ENCODE measurements at regions not wholly inside any gene's neighbourhood (a gene's known extent, or its start where the extent isn't known, plus 50 kb on each side); places are given as distances from the start of the nearest gene placed in this dataset.

- peaks cover 37% of the 10 kb centered on the region for H3K4me1 ChIP-seq (ENCODE audit: insufficient read depth, low read length)
- no peaks in the 10 kb centered on the region for H3K9me3 ChIP-seq (ENCODE audit: control insufficient read depth, insufficient read depth, low read length)
- no peaks in the 10 kb centered on the region for H3K36me3 ChIP-seq (ENCODE audit: insufficient read depth, low read length)
- no peak overlapping the region for H3K9ac ChIP-seq (ENCODE audit: low read depth, low read length)
Observed at GRCh38 chr7:21028186-21028585, 241.5 kb upstream of the SP8 start.

DNA sequence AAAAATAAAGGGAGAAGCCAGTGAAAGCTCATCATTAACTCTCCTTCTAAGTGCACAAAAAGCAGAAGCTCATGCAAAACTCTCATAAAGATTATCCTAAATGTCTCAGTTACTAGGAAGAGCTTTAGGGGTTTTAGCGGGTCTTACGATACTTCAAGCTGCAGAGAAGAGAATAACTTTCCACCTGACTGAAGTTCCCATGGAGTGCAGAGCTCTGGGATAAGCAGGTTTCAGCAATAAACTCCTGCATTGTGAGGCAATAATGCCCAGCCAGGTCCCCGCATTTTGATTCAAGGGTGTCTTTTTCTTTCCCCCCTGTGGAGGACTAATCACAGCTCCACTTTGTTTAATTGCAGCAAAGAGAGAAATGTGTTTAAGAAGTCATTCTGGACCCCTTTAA, 241.9 kb upstream of the SP8 start:
- no peaks in the 10 kb centered on the region for H3K9me3 ChIP-seq (ENCODE audit: control insufficient read depth, insufficient read depth, low read length)
- peak overlapping the region; percentile 16; the same call in 1 of the 2 replicates for H3K9ac ChIP-seq (ENCODE audit: low read depth, low read length)
- H3K36me3 ChIP-seq (ENCODE audit: insufficient read depth, low read length) = no peaks in the 10 kb centered on the region
- H3K4me1 ChIP-seq (ENCODE audit: insufficient read depth, low read length) = peaks cover 37% of the 10 kb centered on the region

DNA sequence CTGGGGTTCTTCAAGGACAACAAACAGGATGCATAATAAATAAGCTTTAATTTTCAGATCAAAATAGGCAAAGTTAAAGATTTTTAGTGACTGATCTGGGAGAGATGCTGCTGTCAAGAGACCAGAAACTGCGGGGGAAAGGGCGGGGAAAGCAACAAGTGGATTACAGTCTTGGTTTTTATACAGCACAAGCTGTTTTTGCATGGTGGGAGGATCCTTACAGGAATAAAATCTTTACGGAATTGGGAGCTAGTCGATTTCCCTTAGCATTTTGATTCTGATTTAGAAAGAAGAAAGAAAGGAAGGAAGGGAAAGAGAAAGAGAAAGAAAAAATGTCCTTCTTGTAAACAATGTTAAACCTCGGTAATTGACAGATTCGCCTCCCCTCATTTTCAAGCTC, 242.3 kb upstream of the SP8 start:
- Histone ChIP-seq H3K4me1 (ENCODE audit: insufficient read depth, low read length) (peaks cover 37% of the 10 kb centered on the region), H3K36me3 (ENCODE audit: insufficient read depth, low read length) (no peaks in the 10 kb centered on the region), H3K9ac (ENCODE audit: low read depth, low read length) (peak overlapping the region; percentile 16; the same call in 1 of the 2 replicates), H3K9me3 (ENCODE audit: control insufficient read depth, insufficient read depth, low read length) (no peaks in the 10 kb centered on the region)

GRCh38 chr7:21030237-21030871, 243.7 kb upstream of the SP8 start:
- no peaks in the 10 kb centered on the region for H3K9me3 ChIP-seq (ENCODE audit: control insufficient read depth, insufficient read depth, low read length)
- peaks cover 37% of the 10 kb centered on the region for H3K4me1 ChIP-seq (ENCODE audit: insufficient read depth, low read length)
- H3K9ac ChIP-seq (ENCODE audit: low read depth, low read length) = no peak overlapping the region
- no peaks in the 10 kb centered on the region for H3K36me3 ChIP-seq (ENCODE audit: insufficient read depth, low read length)

DNA sequence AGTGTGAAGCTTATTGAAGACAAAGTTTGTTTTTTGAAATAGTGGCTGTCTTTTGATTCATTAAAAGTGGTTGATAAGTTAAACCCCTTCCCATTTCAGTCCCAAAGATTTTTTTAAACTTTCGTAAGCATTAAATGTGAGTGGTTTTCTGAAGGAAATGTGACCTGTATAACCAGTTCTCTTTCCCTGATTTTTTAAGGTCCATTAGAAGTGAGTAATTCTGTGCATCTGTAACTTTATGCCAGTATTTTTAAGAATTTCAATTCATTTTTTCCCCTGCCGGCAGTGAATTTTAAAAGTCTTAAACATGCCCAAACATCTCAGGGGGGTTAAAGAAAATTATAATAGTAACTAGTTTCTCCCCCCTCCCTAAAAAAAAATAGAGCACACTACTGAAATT, 254.6 kb upstream of the SP8 start:
- Histone ChIP-seq H3K9ac (ENCODE audit: low read depth, low read length) (no peak overlapping the region), H3K9me3 (ENCODE audit: control insufficient read depth, insufficient read depth, low read length) (no peaks in the 10 kb centered on the region; the same call in 1 of the 2 replicates), H3K36me3 (ENCODE audit: insufficient read depth, low read length) (no peaks in the 10 kb centered on the region), H3K4me1 (ENCODE audit: insufficient read depth, low read length) (peaks cover 14% of the 10 kb centered on the region; the same call in 1 of the 2 replicates)

GRCh38 chr7:21041666-21042065, 255.0 kb upstream of the SP8 start:
- peaks cover 14% of the 10 kb centered on the region; the same call in 1 of the 2 replicates for H3K4me1 ChIP-seq (ENCODE audit: insufficient read depth, low read length)
- no peaks in the 10 kb centered on the region; the same call in 1 of the 2 replicates for H3K9me3 ChIP-seq (ENCODE audit: control insufficient read depth, insufficient read depth, low read length)
- H3K9ac ChIP-seq (ENCODE audit: low read depth, low read length) = no peak overlapping the region
- no peaks in the 10 kb centered on the region for H3K36me3 ChIP-seq (ENCODE audit: insufficient read depth, low read length)

DNA sequence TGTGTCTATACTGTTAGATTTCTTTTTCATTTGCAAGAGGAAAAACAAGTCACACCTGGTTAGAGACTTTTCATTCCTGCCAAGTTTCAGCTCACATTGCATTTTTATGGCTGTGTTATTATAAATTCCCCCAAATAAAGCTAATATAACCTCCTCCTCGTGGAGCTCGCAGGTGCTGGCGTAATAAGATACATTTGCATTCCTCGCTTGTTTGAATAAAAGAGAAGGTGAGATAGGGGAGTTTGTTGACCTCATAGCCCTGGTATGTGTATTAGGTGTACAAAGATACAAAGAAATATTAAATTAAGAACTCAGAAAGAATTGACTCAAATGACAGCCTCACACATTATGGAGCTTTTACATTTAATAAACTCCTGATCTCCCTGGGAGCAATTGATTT, 257.7 kb upstream of the SP8 start:
- no peaks in the 10 kb centered on the region for H3K36me3 ChIP-seq (ENCODE audit: insufficient read depth, low read length)
- H3K4me1 ChIP-seq (ENCODE audit: insufficient read depth, low read length) = peaks cover 14% of the 10 kb centered on the region; the same call in 1 of the 2 replicates
- no peak overlapping the region for H3K9ac ChIP-seq (ENCODE audit: low read depth, low read length)
- no peaks in the 10 kb centered on the region for H3K9me3 ChIP-seq (ENCODE audit: control insufficient read depth, insufficient read depth, low read length)

DNA sequence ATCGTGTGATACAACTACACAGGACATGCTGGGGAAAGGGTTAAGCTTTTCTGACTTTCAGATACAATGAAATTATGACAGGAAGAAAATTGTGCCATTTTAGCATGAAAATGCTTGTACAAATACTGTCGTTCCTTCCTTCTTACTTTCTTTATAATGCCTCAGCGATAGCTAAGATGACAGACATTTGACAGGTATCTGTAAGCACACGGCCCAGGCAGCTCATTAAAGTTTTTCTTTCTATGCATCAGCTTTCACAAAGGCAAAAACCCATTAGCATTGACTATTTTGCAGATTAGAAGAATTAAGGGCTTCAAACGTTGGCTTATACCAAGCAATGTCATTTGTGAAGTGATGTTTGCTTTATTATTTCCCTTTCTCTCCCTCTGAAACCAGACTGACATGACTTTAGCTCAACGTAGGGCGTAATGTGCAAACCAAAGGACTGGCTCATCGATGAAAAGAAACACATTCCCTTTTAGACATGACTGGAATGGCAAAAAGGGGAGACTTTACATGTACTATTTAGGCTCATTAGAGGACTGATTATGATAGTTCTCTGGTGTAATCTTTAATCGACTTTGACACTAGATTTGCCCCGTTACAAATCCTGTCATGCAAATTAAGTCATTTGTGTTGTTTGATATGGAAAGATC, 258.4 kb upstream of the SP8 start:
- Histone ChIP-seq H3K36me3 (ENCODE audit: insufficient read depth, low read length) (no peaks in the 10 kb centered on the region), H3K9ac (ENCODE audit: low read depth, low read length) (no peak overlapping the region), H3K4me1 (ENCODE audit: insufficient read depth, low read length) (peaks cover 14% of the 10 kb centered on the region; the same call in 1 of the 2 replicates), H3K9me3 (ENCODE audit: control insufficient read depth, insufficient read depth, low read length) (no peaks in the 10 kb centered on the region)

GRCh38 chr7:21051865-21052264, 265.2 kb upstream of the SP8 start:
- Histone ChIP-seq H3K36me3 (ENCODE audit: insufficient read depth, low read length) (no peaks in the 10 kb centered on the region), H3K4me1 (ENCODE audit: insufficient read depth, low read length) (no peaks in the 10 kb centered on the region), H3K9ac (ENCODE audit: low read depth, low read length) (no peak overlapping the region), H3K9me3 (ENCODE audit: control insufficient read depth, insufficient read depth, low read length) (no peaks in the 10 kb centered on the region)

GRCh38 chr7:21054427-21055112, 267.9 kb upstream of the SP8 start:
- Histone ChIP-seq H3K9me3 (ENCODE audit: control insufficient read depth, insufficient read depth, low read length) (peaks cover 5% of the 10 kb centered on the region), H3K36me3 (ENCODE audit: insufficient read depth, low read length) (no peaks in the 10 kb centered on the region; the same call in 1 of the 2 replicates), H3K4me1 (ENCODE audit: insufficient read depth, low read length) (no peaks in the 10 kb centered on the region), H3K9ac (ENCODE audit: low read depth, low read length) (no peak overlapping the region)

- peaks cover 5% of the 10 kb centered on the region for H3K9me3 ChIP-seq (ENCODE audit: control insufficient read depth, insufficient read depth, low read length)
- no peaks in the 10 kb centered on the region for H3K4me1 ChIP-seq (ENCODE audit: insufficient read depth, low read length)
- no peak overlapping the region for H3K9ac ChIP-seq (ENCODE audit: low read depth, low read length)
- H3K36me3 ChIP-seq (ENCODE audit: insufficient read depth, low read length) = no peaks in the 10 kb centered on the region; the same call in 1 of the 2 replicates
Observed at GRCh38 chr7:21059069-21059468, 272.4 kb upstream of the SP8 start.

GRCh38 chr7:21063106-21063505, 276.4 kb upstream of the SP8 start:
- Histone ChIP-seq H3K9ac (ENCODE audit: low read depth, low read length) (no peak overlapping the region), H3K36me3 (ENCODE audit: insufficient read depth, low read length) (no peaks in the 10 kb centered on the region; the same call in 1 of the 2 replicates), H3K9me3 (ENCODE audit: control insufficient read depth, insufficient read depth, low read length) (peaks cover 5% of the 10 kb centered on the region), H3K4me1 (ENCODE audit: insufficient read depth, low read length) (no peaks in the 10 kb centered on the region)

GRCh38 chr7:21064698-21065648, 278.3 kb upstream of the SP8 start:
- Histone ChIP-seq H3K4me1 (ENCODE audit: insufficient read depth, low read length) (no peaks in the 10 kb centered on the region), H3K36me3 (ENCODE audit: insufficient read depth, low read length) (no peaks in the 10 kb centered on the region), H3K9ac (ENCODE audit: low read depth, low read length) (no peak overlapping the region), H3K9me3 (ENCODE audit: control insufficient read depth, insufficient read depth, low read length) (no peaks in the 10 kb centered on the region)

GRCh38 chr7:21066221-21066620, 279.5 kb upstream of the SP8 start:
- Histone ChIP-seq H3K36me3 (ENCODE audit: insufficient read depth, low read length) (no peaks in the 10 kb centered on the region), H3K9ac (ENCODE audit: low read depth, low read length) (no peak overlapping the region), H3K9me3 (ENCODE audit: control insufficient read depth, insufficient read depth, low read length) (no peaks in the 10 kb centered on the region), H3K4me1 (ENCODE audit: insufficient read depth, low read length) (no peaks in the 10 kb centered on the region)
